ENCODE measurements at regions not wholly inside any gene's neighbourhood (a gene's known extent, or its start where the extent isn't known, plus 50 kb on each side); places are given as distances from the start of the nearest gene placed in this dataset.
A peak's percentile ranks its signal among the peaks of the same experiment; 100 is the strongest.

DNA sequence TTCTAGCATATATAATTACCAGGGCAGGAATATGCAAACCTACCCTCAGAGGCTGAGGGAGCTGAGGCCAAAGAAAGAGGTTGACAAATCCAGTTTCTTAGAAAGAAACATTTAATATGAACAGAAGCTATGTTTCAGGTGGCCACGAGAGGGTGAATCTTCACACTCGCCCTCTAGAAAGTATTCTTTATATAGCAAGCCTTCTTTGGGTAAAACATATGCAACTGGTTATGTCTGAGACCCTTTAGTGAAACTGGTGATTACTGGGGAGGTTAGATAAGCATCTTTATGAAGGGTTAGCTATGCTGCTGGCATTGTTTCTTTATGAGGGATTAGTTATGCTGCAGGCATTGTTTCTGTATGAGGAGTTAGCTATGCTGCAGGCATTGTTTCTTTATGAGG lies 50.7 kb upstream of the GOLGA6L2 start:
- H3K27ac ChIP-seq (ENCODE audit: extremely low read length, insufficient read depth, low read length), result no peak overlapping the region
- in situ Hi-C loops (cut with HindIII; ENCODE audit: extremely low pct_ligation_motif_present, low pct_unique_long_range_greater_than_20kb) (loop anchor here (25.0 kb wide), 1 partner anchor 140 kb away; the partner anchor contains the start of gene MAGEL2), intact Hi-C loops (cut with micrococcal nuclease; ENCODE audit: unreplicated experiment) (loop anchor here (1.0 kb wide), 1 partner anchor 381 kb away; no protein-coding TSS in a partner anchor)
- H3K4me2 ChIP-seq (ENCODE audit: low read depth, low read length), result no peak overlapping the region
- H4K20me1 ChIP-seq (ENCODE audit: insufficient read depth, low read length), result no peaks in the 10 kb centered on the region
- BruUV-seq (replicated peaks), result no TSS peak
- no peak overlapping the region for H3K9ac ChIP-seq (ENCODE audit: insufficient read depth, low read depth, low read length)
- POLR2A ChIA-PET, result no interaction called here
- no peaks in the 10 kb centered on the region for H3K9me3 ChIP-seq (ENCODE audit: low read length)
- CTCF ChIA-PET (ENCODE audit: low intra/inter-chr PET ratio, low total read pairs), result no interaction called here
- H2AFZ ChIP-seq (ENCODE audit: low read length), result no peak overlapping the region
- WGBS (ENCODE audit: low lambda C conversion rate), result 0% methylated on average over 2 of the region's 2 CpGs
- TF ChIP-seq ZNF207 (IDR thresholded peaks at IDR 0.05; ENCODE audit: borderline replicate concordance) (no peak), PHF5A (CRISPR knock-in tag; IDR thresholded peaks at IDR 0.05; ENCODE audit: low read depth, unreplicated experiment) (no peak), ZFP41 (CRISPR knock-in tag; IDR thresholded peaks at IDR 0.05; ENCODE audit: borderline replicate concordance) (no peak), MAF1 (CRISPR knock-in tag; IDR thresholded peaks at IDR 0.05; ENCODE audit: borderline replicate concordance) (no peak), ZNF180 (CRISPR knock-in tag; IDR thresholded peaks at IDR 0.05; ENCODE audit: borderline replicate concordance, low read depth) (no peak)
- TF ChIP-seq, protein P1, sequence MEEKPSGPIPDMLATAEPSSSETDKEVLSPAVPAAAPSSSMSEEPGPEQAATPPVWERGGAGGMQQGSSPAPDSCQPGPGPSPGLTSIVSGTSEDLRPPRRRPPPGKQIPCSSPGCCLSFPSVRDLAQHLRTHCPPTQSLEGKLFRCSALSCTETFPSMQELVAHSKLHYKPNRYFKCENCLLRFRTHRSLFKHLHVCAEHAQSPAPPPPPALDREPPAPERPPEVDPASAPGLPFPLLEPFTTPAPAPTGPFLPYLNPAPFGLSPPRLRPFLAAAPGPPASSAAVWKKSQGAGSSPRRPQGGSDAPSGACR (CRISPR knock-in tag; IDR thresholded peaks at IDR 0.05), result no peak
- TF ChIP-seq, protein P2, sequence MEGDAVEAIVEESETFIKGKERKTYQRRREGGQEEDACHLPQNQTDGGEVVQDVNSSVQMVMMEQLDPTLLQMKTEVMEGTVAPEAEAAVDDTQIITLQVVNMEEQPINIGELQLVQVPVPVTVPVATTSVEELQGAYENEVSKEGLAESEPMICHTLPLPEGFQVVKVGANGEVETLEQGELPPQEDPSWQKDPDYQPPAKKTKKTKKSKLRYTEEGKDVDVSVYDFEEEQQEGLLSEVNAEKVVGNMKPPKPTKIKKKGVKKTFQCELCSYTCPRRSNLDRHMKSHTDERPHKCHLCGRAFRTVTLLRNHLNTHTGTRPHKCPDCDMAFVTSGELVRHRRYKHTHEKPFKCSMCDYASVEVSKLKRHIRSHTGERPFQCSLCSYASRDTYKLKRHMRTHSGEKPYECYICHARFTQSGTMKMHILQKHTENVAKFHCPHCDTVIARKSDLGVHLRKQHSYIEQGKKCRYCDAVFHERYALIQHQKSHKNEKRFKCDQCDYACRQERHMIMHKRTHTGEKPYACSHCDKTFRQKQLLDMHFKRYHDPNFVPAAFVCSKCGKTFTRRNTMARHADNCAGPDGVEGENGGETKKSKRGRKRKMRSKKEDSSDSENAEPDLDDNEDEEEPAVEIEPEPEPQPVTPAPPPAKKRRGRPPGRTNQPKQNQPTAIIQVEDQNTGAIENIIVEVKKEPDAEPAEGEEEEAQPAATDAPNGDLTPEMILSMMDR (CRISPR knock-in tag; IDR thresholded peaks at IDR 0.05), result 0 out of 2 replicates have a peak, but pooled peaks have one; percentile 21
- TF ChIP-seq, protein P3, sequence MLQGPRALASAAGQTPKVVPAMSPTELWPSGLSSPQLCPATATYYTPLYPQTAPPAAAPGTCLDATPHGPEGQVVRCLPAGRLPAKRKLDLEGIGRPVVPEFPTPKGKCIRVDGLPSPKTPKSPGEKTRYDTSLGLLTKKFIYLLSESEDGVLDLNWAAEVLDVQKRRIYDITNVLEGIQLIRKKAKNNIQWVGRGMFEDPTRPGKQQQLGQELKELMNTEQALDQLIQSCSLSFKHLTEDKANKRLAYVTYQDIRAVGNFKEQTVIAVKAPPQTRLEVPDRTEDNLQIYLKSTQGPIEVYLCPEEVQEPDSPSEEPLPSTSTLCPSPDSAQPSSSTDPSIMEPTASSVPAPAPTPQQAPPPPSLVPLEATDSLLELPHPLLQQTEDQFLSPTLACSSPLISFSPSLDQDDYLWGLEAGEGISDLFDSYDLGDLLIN (CRISPR knock-in tag; IDR thresholded peaks at IDR 0.05; ENCODE audit: borderline replicate concordance), result no peak
- no peak for ATAC-seq
- H3K4me1 ChIP-seq (ENCODE audit: insufficient read depth, low read length), result no peaks in the 10 kb centered on the region
- H3K36me3 ChIP-seq (replicated peaks in 1 of 2; ENCODE audit: control insufficient read depth in 1 of 2, insufficient read depth in 2 of 2, low read length in 2 of 2), result no peaks in the 10 kb centered on the region
- H3K4me3 ChIP-seq (replicated peaks in 1 of 3; ENCODE audit: insufficient read depth in 1 of 3, low read depth in 2 of 3, low read length in 3 of 3), result no peak overlapping the region
- H3K27me3 ChIP-seq (ENCODE audit: control insufficient read depth in 1 of 2, insufficient read depth in 2 of 2, low read length in 2 of 2), result no peaks in the 10 kb centered on the region; a peak in 1 of 5 replicates
- H3K79me2 ChIP-seq (ENCODE audit: insufficient read depth, low read length), result no peaks in the 10 kb centered on the region
- no peak for DNase-seq (ENCODE audit: low spot score)
- FAIRE-seq, result no peak
